SK-N-SH (cell line): ENCODE measurements at regions not wholly inside any gene's neighbourhood (a gene's known extent, or its start where the extent isn't known, plus 50 kb on each side); places are given as distances from the start of the nearest gene placed in this dataset.

Source experiments
- CTCF ChIA-PET: fragments of 300-600, 350-600 bp; formaldehyde crosslinking; extraction: SDS; loops from one replicate; lab custom pipeline; 2021; lab: Yijun Ruan, JAX
- POLR2A ChIA-PET: fragments of 350-600 bp; sonication (Branson Sonifier 250); formaldehyde crosslinking; extraction: SDS; loops from one replicate; lab custom pipeline; 2020; ENCODE audit warnings: antibody characterized with exemption, inconsistent platforms; lab: Yijun Ruan, JAX
- DNase-seq: peaks from one replicate; pipeline ENCODE4 v3.0.0; 2012
- H2AFZ ChIP-seq: fragments of 200-600 bp; sonication (generic); 2 replicates; pipeline ENCODE4 v1.8.1; 2016; ENCODE audit warnings: antibody characterized with exemption, mild to moderate bottlenecking, low read depth
- H3F3A ChIP-seq: fragments of 200-600 bp; sonication (generic); replicated peaks from 2 replicates; pipeline ENCODE3; 2016; ENCODE audit warnings: antibody characterized with exemption, mild to moderate bottlenecking; ENCODE audit not compliant: insufficient read depth
- H3K27ac ChIP-seq, 2 experiments: fragments of 200-500 bp in 1 of 2; fragments of 200-600 bp in 1 of 2; sonication (Bioruptor generic) in 1 of 2; sonication (generic), shearing (Covaris generic) in 1 of 2; 2 replicates each; pipeline versions ENCODE4 v1.5.1 to v1.6.1; 2014 to 2016; ENCODE audit warnings: low read depth in 2 of 2, inconsistent platforms in 1 of 2, low read length in 1 of 2, mild to moderate bottlenecking in 1 of 2, mixed read lengths in 1 of 2
- H3K27me3 ChIP-seq: fragments of 200-600 bp; sonication (generic), shearing (Covaris generic); 2 replicates; pipeline ENCODE4 v1.6.1; 2016; ENCODE audit warnings: mixed run types; ENCODE audit not compliant: insufficient read depth
- H3K36me3 ChIP-seq, 2 experiments: fragments of 200-500 bp in 1 of 2; fragments of 200-600 bp in 1 of 2; sonication (Bioruptor generic) in 1 of 2; sonication (generic) in 1 of 2; replicated peaks in 1 of 2; 2 replicates each; pipeline versions ENCODE3 to v1.5.1; 2014 to 2016; ENCODE audit warnings: low read length in 1 of 2, mild to moderate bottlenecking in 1 of 2; ENCODE audit not compliant: insufficient read depth in 2 of 2, control insufficient read depth in 1 of 2
- H3K4me1 ChIP-seq, 2 experiments: fragments of 200-500 bp in 1 of 2; fragments of 200-600 bp in 1 of 2; sonication (Bioruptor generic) in 1 of 2; sonication (generic), shearing (Covaris generic) in 1 of 2; 2 replicates each; pipeline versions ENCODE4 v1.5.1 to v1.6.1; 2014 to 2016; ENCODE audit warnings: low read depth in 1 of 2, low read length in 1 of 2, mixed run types in 1 of 2; ENCODE audit not compliant: insufficient read depth in 2 of 2, control insufficient read depth in 1 of 2
- H3K4me2 ChIP-seq: fragments of 200-600 bp; sonication (generic), shearing (Covaris generic); 2 replicates; pipeline ENCODE4 v1.6.1; 2017; ENCODE audit warnings: mixed run types
- H3K4me3 ChIP-seq, 2 experiments: fragments of 200-500 bp in 1 of 2; fragments of 200-600 bp in 1 of 2; sonication (Bioruptor generic) in 1 of 2; sonication (generic), shearing (Covaris generic) in 1 of 2; 2 replicates each; pipeline versions ENCODE4 v1.5.1 to v1.8.1; 2014 to 2016; ENCODE audit warnings: low read depth in 2 of 2, inconsistent platforms in 1 of 2, low read length in 1 of 2, mild to moderate bottlenecking in 1 of 2, mixed read lengths in 1 of 2, moderate library complexity in 1 of 2
- H3K79me2 ChIP-seq: fragments of 200-600 bp; sonication (generic); 2 replicates; pipeline ENCODE4 v1.8.1; 2017; ENCODE audit warnings: mild to moderate bottlenecking; ENCODE audit not compliant: insufficient read depth
- H3K9ac ChIP-seq: fragments of 200-600 bp; sonication (generic); 2 replicates; pipeline ENCODE4 v1.6.1; 2017; ENCODE audit warnings: mixed run types
- H3K9me2 ChIP-seq: fragments of 200-600 bp; sonication (generic); 2 replicates; pipeline ENCODE4 v1.6.1; 2017; ENCODE audit warnings: mixed run types
- H3K9me3 ChIP-seq: fragments of 200-600 bp; sonication (generic); 2 replicates; pipeline ENCODE4 v1.6.1; 2017; ENCODE audit warnings: mixed run types, mild to moderate bottlenecking, moderate library complexity
- H4K20me1 ChIP-seq: fragments of 200-600 bp; sonication (generic); 2 replicates; pipeline ENCODE4 v1.6.1; 2017; ENCODE audit warnings: mild to moderate bottlenecking, mixed run types; ENCODE audit not compliant: insufficient read depth
- CHD2 ChIP-seq: fragments of 150-350 bp; IDR thresholded peaks from 2 replicates; pipeline ENCODE4 v1.6.1; 2018; ENCODE audit warnings: low read length; ENCODE audit not compliant: partially characterized antibody
- FOXJ3 ChIP-seq: sonication (generic); formaldehyde crosslinking; IDR thresholded peaks from 2 replicates; pipeline ENCODE4 v1.5.1; 2020; ENCODE audit warnings: mild to moderate bottlenecking, missing genetic modification reagents
- FOXM1 ChIP-seq: IDR thresholded peaks from 2 replicates; pipeline ENCODE4 v1.4.0; 2012; ENCODE audit warnings: low read depth, mild to moderate bottlenecking
- GATA2 ChIP-seq: sonication (generic); formaldehyde crosslinking; IDR thresholded peaks from 2 replicates; pipeline ENCODE4 v1.5.0; 2020; ENCODE audit warnings: mild to moderate bottlenecking, missing genetic modification reagents
- MEF2A ChIP-seq: IDR thresholded peaks from 2 replicates; pipeline ENCODE4 v1.4.0; 2012; ENCODE audit warnings: low read depth, borderline replicate concordance
- NRF1 ChIP-seq: IDR thresholded peaks from 2 replicates; pipeline ENCODE4 v1.6.1; 2012; ENCODE audit warnings: low read depth, mild to moderate bottlenecking, low read length
- RAD21 ChIP-seq: IDR thresholded peaks from 2 replicates; pipeline ENCODE4 v1.6.1; 2012; ENCODE audit warnings: mild to moderate bottlenecking, low read length
- RFX5 ChIP-seq: IDR thresholded peaks from 2 replicates; pipeline ENCODE4 v1.6.1; 2012; ENCODE audit warnings: mild to moderate bottlenecking, improper control_type of control experiment, low read length
- WGBS: methylation state at CpG from one replicate; pipeline ENCODE4 v1.1.6; 2017; ENCODE audit warnings: low lambda C conversion rate; 5-methylcytosine and 5-hydroxymethylcytosine counted together
- TF ChIP-seq, protein P1 (sequence below): fragments of 200-600 bp; sonication (generic); IDR thresholded peaks from 2 replicates; pipeline ENCODE4 v1.6.1; 2017; ENCODE audit warnings: antibody characterized with exemption, mild to moderate bottlenecking, moderate library complexity

DNA sequence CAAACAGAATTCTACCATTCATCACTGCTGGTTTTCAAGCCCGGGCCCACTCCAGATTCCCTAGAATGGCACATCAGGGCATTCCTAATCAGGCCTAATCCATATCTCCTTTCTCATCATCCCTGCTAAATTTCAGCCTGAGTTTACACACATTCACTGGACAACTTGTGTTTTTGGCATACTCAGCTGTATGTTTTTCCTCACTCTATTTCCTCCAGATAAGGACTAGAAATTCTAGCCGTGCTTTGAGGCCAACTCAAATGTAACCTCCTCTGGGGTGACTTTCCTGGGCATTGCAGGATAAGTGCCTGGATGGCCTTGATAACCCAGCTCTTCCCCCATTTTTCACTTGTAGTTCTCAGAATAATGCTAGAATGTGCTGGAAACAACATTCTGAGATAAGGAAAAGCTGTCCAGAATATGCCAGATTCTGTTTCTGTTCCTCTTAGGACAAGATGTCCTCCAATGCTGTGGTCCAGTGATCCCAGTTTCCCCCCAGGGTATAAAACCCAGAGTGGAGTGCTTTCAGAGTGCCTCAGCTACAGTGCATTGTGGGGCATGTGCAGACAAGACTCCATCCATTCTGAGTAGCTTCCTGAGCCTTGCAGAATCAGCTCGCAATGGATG, 66.9 kb upstream of the CLDN10 start (continued):
- TF ChIP-seq, protein P1, sequence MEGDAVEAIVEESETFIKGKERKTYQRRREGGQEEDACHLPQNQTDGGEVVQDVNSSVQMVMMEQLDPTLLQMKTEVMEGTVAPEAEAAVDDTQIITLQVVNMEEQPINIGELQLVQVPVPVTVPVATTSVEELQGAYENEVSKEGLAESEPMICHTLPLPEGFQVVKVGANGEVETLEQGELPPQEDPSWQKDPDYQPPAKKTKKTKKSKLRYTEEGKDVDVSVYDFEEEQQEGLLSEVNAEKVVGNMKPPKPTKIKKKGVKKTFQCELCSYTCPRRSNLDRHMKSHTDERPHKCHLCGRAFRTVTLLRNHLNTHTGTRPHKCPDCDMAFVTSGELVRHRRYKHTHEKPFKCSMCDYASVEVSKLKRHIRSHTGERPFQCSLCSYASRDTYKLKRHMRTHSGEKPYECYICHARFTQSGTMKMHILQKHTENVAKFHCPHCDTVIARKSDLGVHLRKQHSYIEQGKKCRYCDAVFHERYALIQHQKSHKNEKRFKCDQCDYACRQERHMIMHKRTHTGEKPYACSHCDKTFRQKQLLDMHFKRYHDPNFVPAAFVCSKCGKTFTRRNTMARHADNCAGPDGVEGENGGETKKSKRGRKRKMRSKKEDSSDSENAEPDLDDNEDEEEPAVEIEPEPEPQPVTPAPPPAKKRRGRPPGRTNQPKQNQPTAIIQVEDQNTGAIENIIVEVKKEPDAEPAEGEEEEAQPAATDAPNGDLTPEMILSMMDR, result no peak
- TF ChIP-seq CHD2, result peak; percentile 10

DNA sequence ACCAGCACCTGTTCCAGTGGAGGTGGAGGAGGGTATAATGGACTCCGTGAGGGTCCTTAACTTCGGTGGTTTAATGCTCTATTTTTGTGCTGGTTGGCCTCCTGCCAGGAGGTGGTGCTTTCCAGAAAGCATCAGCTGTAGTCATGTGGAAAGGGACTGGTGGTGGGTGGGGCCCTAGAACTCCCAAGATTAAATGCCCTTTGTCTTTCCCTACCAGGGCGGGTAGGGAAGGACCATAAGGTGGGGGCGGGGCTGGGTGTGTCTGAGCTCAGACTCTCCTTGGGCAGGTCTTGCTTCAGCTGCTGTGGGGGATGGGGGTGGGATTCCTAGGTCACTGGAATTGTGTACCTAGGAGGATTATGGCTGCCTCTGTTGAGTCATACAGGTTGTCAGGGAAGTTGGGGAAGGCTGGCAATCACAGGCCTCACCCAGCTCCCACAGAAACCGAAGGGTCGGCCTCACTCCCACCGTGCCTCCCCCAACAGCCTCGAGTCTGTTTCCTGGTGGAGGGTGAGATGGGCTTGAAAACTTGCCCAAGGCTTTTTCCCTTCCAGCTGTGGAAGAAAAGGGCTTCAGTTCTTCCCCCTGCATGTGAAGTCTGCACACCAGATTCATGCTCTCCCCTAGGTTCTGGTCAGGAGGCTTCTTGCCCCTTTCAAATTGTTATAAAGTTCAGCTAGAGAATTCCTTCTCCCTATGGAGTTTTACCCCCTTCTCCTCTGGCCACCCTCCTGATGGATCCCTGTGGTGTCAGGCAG, 60.3 kb upstream of the CLDN10 start:
- H3K27me3 ChIP-seq, result no peaks in the 10 kb centered on the region
- WGBS, result 64% methylated on average over 6 of the region's 8 CpGs
- no peaks in the 10 kb centered on the region for H4K20me1 ChIP-seq
- DNase-seq, result no peak
- H3K27ac ChIP-seq, result no peak overlapping the region
- no peaks in the 10 kb centered on the region for H3K79me2 ChIP-seq
- no peak overlapping the region for H3K4me3 ChIP-seq
- no peaks in the 10 kb centered on the region for H3K36me3 ChIP-seq
- H2AFZ ChIP-seq, result no peak overlapping the region
- H3K4me1 ChIP-seq, result peaks cover 0 to under 1% of the 10 kb centered on the region in 2 experiments; a peak in 1 of 4 replicates
- 0 out of 2 replicates have a peak, but pooled peaks cover 4% of the 10 kb centered on the region for H3K9me3 ChIP-seq
- POLR2A ChIA-PET, result no interaction called here
- no peak overlapping the region for H3K4me2 ChIP-seq
- TF ChIP-seq MEF2A, result no peak
- no peak for TF ChIP-seq FOXM1
- TF ChIP-seq NRF1, result no peak
- TF ChIP-seq, protein P1, result no peak
- TF ChIP-seq GATA2 (CRISPR knock-in tag), result no peak
- TF ChIP-seq RFX5, result 0 out of 2 replicates have a peak, but pooled peaks have one; percentile 37
- TF ChIP-seq RAD21, result no peak
- no peak for TF ChIP-seq FOXJ3 (CRISPR knock-in tag)
- TF ChIP-seq, all 33 proteins: peak for 1
- Histone ChIP-seq H3K9me2 (no peaks in the 10 kb centered on the region), H3F3A (no peaks in the 10 kb centered on the region), H3K9ac (no peak overlapping the region)
- CTCF ChIA-PET, result interaction anchor here (0.7 to 1.6 kb wide), 5 partner anchors 10 to 343 kb away, joined by 3 to 10 read pairs (median 3); no protein-coding TSS in a partner anchor
